ENCODE measurements at regions not wholly inside any gene's neighbourhood (a gene's known extent, or its start where the extent isn't known, plus 50 kb on each side); places are given as distances from the start of the nearest gene placed in this dataset.

DNA sequence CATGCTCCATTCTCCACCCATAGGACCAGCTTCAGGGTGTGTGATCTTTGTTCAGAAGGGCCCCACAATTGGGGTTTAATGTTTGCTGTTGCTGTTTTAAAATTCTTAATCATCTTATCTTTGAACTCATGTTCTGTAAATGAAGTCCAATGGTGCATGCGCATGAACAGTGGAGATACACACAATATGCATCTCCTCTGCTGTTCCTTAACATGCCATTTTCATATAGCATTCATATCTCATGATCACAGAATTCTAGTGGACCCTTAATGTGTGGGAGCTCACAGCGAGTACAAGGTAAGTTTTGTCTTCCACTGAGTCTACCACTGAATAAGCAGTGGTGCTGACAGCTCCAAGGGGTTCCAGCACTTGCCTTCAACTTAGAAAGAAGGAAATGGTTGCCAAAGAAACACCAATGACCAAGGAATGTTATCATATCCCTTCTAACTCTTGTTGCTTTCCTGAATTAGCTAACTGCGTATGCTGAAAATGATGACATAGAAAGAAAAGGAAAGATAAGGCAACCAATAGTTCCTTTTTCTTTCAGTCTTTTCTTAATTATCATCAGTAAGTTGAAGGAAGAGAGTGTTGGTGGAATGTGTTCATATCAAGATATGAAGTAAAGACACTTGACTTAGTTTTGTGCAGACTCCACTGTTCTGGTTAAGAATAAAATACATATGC lies 149.3 kb upstream of the FOXN2 start:
- Histone ChIP-seq H3K4me3 (peak overlapping the region; percentile 58), H3K36me3 (ENCODE audit: insufficient read depth, low read length) (no peaks in the 10 kb centered on the region), H3K9me3 (ENCODE audit: low read depth, low read length) (no peaks in the 10 kb centered on the region), H3K9ac (ENCODE audit: insufficient read length) (no peak overlapping the region), H3K27ac (peak overlapping the region; percentile 84)
- no peak for DNase-seq (ENCODE audit: low read depth, low spot score)
- no peak for TF ChIP-seq FOXP2 (optimal IDR thresholded peaks at IDR 0.05; ENCODE audit: control extremely low read depth, extremely low read length, insufficient read depth)

DNA sequence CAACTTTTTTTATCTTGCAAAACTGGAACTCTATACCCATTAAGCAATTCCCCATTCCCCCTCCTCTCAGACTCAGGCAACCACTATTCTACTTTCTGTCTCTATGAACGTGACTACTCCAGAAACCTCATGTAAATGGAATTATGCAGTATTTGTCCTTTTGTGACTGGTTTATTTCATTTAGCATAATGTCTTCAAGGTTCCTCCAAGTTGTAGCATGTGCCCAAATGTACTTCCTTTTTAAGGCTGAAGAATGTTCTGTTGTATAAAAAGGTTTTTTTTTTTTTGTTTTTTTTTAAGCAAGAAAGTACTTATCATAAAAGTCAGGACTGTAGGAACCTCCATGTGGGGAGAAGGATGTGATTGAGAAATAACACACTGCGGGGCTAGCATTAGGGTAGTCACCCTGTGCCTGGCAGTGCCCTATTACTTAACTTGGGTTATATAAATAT lies 145.3 kb upstream of the FOXN2 start:
- H3K9ac ChIP-seq (ENCODE audit: insufficient read length) = no peak overlapping the region
- no peak overlapping the region for H3K4me3 ChIP-seq
- TF ChIP-seq POLR2AphosphoS5 (IDR thresholded peaks at IDR 0.05; ENCODE audit: borderline replicate concordance, low read depth, low read length) (no peak), FOXP2 (optimal IDR thresholded peaks at IDR 0.05; ENCODE audit: control extremely low read depth, extremely low read length, insufficient read depth) (no peak), EZH2 (IDR thresholded peaks at IDR 0.05) (no peak)
- no peak for DNase-seq (ENCODE audit: low read depth, low spot score)
- H3K9me3 ChIP-seq (ENCODE audit: low read depth, low read length) = no peaks in the 10 kb centered on the region
- H3K27ac ChIP-seq = no peak overlapping the region
- no peaks in the 10 kb centered on the region for H3K36me3 ChIP-seq (ENCODE audit: insufficient read depth, low read length)

DNA sequence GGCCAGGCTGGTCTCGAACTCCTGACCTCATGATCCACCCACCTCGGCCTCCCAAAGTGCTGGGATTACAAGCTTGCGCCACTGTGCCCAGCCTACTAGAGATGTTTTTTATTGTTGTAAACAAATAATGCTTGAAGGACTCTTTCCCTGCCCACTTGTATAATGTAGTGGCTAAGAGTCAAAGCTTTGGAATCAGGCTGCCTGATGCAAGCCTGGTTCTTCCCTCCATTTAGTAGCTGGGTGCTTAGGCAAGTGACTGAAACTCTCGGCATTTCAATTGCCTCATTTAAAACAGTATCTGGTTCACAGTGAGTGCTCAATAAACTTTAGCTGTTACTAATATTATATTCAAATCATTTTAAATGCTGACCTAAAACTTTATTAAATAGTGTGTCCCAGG lies 144.2 kb upstream of the FOXN2 start:
- Histone ChIP-seq H3K4me3 (no peak overlapping the region), H3K27ac (no peak overlapping the region), H3K36me3 (ENCODE audit: insufficient read depth, low read length) (no peaks in the 10 kb centered on the region), H3K9ac (ENCODE audit: insufficient read length) (no peak overlapping the region), H3K9me3 (ENCODE audit: low read depth, low read length) (no peaks in the 10 kb centered on the region)
- TF ChIP-seq POLR2AphosphoS5 (IDR thresholded peaks at IDR 0.05; ENCODE audit: borderline replicate concordance, low read depth, low read length) (no peak), FOXP2 (optimal IDR thresholded peaks at IDR 0.05; ENCODE audit: control extremely low read depth, extremely low read length, insufficient read depth) (no peak), EZH2 (IDR thresholded peaks at IDR 0.05) (no peak)
- DNase-seq (ENCODE audit: low read depth, low spot score) = no peak

DNA sequence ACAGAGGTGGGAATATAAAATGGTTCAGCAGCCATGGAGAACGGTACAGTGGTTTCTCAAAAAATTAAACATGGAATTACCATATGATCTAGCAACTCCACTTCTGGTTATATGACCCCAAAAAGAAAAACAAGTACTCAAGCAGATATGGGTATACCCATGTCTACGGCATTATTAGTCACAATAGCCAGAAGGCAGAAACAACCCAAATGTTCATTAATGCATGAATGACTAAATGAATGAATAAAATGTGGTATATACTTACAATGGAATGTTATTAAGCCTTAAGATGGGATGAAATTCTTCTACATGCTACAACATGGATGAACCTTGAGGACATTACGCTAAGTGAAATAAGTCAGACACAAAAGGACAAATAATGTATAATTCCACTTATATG lies 141.3 kb upstream of the FOXN2 start:
- Histone ChIP-seq H3K4me3 (no peak overlapping the region), H3K36me3 (ENCODE audit: insufficient read depth, low read length) (no peaks in the 10 kb centered on the region), H3K9me3 (ENCODE audit: low read depth, low read length) (no peaks in the 10 kb centered on the region), H3K27ac (no peak overlapping the region), H3K9ac (ENCODE audit: insufficient read length) (no peak overlapping the region)
- TF ChIP-seq FOXP2 (optimal IDR thresholded peaks at IDR 0.05; ENCODE audit: control extremely low read depth, extremely low read length, insufficient read depth) = no peak
- TF ChIP-seq EZH2 (IDR thresholded peaks at IDR 0.05) = no peak
- TF ChIP-seq POLR2AphosphoS5 (IDR thresholded peaks at IDR 0.05; ENCODE audit: borderline replicate concordance, low read depth, low read length) = no peak
- no peak for DNase-seq (ENCODE audit: low read depth, low spot score)

DNA sequence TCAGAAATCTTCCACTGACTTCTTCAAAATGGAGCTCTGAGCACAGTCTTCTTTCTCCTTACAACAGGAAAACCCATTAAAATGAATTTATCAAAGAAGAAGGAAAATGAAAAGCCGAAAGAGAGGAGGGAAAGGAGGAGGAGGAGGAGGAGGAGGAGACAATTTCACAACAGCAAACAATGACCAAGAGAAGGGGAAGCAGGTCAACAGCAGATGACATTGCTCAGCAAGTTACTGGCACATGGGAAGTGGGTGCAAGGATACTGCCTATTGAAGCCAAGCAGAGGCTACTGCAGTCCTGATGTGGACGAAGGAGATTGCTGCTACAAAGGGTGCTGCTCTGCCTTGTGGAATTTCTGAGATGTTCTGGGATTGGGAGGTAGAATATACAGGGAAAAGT lies 140.0 kb upstream of the FOXN2 start:
- TF ChIP-seq FOXP2 (optimal IDR thresholded peaks at IDR 0.05; ENCODE audit: control extremely low read depth, extremely low read length, insufficient read depth) = no peak
- TF ChIP-seq POLR2AphosphoS5 (IDR thresholded peaks at IDR 0.05; ENCODE audit: borderline replicate concordance, low read depth, low read length) = no peak
- no peak for TF ChIP-seq EZH2 (IDR thresholded peaks at IDR 0.05)
- Histone ChIP-seq H3K9me3 (ENCODE audit: low read depth, low read length) (no peaks in the 10 kb centered on the region), H3K4me3 (no peak overlapping the region), H3K36me3 (ENCODE audit: insufficient read depth, low read length) (no peaks in the 10 kb centered on the region), H3K9ac (ENCODE audit: insufficient read length) (no peak overlapping the region), H3K27ac (no peak overlapping the region)
- DNase-seq (ENCODE audit: low read depth, low spot score) = no peak

DNA sequence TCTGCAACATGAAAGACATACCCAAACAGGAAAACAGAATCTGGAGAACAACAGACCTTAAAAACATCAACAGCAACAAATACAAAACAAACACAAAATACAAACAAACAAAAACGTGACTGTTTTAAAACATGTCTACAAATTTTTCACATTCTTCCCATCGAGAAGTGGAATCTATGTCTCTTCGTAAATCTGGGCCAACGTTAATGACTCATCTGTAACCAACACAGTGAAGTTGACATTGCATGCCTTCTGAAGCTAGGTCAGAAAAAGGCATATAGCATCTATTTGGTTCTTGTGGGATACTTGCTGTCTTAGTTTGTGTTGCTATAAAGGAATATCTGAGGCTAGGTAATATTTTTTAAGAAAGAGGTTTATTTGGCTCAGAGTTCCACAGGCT lies 139.2 kb upstream of the FOXN2 start:
- Histone ChIP-seq H3K27ac (no peak overlapping the region), H3K36me3 (ENCODE audit: insufficient read depth, low read length) (no peaks in the 10 kb centered on the region), H3K4me3 (no peak overlapping the region), H3K9ac (ENCODE audit: insufficient read length) (no peak overlapping the region), H3K9me3 (ENCODE audit: low read depth, low read length) (no peaks in the 10 kb centered on the region)
- DNase-seq (ENCODE audit: low read depth, low spot score) = no peak
- TF ChIP-seq EZH2 (IDR thresholded peaks at IDR 0.05) = no peak
- no peak for TF ChIP-seq FOXP2 (optimal IDR thresholded peaks at IDR 0.05; ENCODE audit: control extremely low read depth, extremely low read length, insufficient read depth)
- no peak for TF ChIP-seq POLR2AphosphoS5 (IDR thresholded peaks at IDR 0.05; ENCODE audit: borderline replicate concordance, low read depth, low read length)

DNA sequence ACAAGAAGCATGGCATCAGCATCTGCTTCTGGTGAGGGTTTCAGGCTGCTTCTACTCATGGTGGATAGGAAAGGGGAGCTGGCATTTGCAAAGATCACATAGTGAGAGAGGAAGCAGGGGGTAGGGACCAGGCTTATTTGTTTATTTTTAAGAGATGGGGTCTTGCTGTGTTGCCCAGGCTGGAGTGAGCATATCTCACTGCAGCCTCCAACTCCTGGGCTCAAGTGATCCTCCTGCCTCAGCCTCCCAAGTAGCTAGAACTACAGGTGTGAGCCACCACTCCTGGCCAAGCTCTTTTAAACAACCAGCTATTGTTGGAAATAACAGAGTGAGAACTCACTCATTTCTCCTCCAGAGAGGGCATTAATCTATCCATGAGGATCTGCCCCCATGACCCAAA lies 138.8 kb upstream of the FOXN2 start:
- H3K27ac ChIP-seq = no peak overlapping the region
- no peak for TF ChIP-seq FOXP2 (optimal IDR thresholded peaks at IDR 0.05; ENCODE audit: control extremely low read depth, extremely low read length, insufficient read depth)
- no peak for TF ChIP-seq POLR2AphosphoS5 (IDR thresholded peaks at IDR 0.05; ENCODE audit: borderline replicate concordance, low read depth, low read length)
- no peak for TF ChIP-seq EZH2 (IDR thresholded peaks at IDR 0.05)
- H3K4me3 ChIP-seq = no peak overlapping the region
- no peak overlapping the region for H3K9ac ChIP-seq (ENCODE audit: insufficient read length)
- H3K9me3 ChIP-seq (ENCODE audit: low read depth, low read length) = no peaks in the 10 kb centered on the region
- no peaks in the 10 kb centered on the region for H3K36me3 ChIP-seq (ENCODE audit: insufficient read depth, low read length)
- no peak for DNase-seq (ENCODE audit: low read depth, low spot score)

DNA sequence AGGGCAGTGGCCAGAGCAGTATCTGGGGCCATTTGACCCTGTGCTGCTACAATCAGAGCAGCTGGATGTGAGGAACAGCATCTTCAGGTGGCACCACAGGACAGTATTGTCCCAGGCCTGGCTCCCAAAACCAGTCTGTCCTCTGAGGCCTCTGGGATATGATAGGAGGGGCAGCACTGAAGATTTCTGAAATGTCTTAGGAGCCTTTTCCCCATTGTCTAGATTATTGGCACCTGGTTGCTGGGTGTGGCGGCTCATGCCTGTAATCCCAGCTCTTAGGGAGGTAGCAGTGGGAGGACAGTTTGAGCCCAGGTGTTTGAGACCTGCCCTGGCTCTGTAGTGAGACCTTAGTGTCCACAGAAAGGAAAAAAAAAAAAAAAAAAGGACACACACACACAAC lies 137.6 kb upstream of the FOXN2 start:
- no peak for TF ChIP-seq EZH2 (IDR thresholded peaks at IDR 0.05)
- no peak for TF ChIP-seq POLR2AphosphoS5 (IDR thresholded peaks at IDR 0.05; ENCODE audit: borderline replicate concordance, low read depth, low read length)
- no peak for TF ChIP-seq FOXP2 (optimal IDR thresholded peaks at IDR 0.05; ENCODE audit: control extremely low read depth, extremely low read length, insufficient read depth)
- Histone ChIP-seq H3K36me3 (ENCODE audit: insufficient read depth, low read length) (no peaks in the 10 kb centered on the region), H3K4me3 (no peak overlapping the region), H3K27ac (no peak overlapping the region), H3K9me3 (ENCODE audit: low read depth, low read length) (no peaks in the 10 kb centered on the region), H3K9ac (ENCODE audit: insufficient read length) (no peak overlapping the region)
- no peak for DNase-seq (ENCODE audit: low read depth, low spot score)

DNA sequence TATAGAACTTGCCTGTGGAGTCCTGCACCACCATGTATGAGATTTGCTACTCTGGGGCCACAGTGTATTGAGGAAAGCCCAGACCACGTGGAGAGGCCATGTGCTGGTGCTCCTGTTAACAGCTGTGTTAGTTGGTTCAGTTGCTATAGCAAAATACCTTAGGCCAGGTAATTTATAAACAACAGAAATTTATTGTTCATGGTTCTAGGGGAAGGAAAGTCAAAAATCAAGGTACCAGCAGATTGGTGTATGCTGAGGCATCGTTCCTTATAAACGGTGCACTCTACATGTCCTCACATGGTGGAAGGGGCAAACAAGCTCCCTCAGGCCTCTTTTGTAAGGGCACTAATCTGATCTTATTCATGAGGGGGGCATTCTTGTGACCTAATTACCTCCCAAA lies 135.9 kb upstream of the FOXN2 start:
- Histone ChIP-seq H3K36me3 (ENCODE audit: insufficient read depth, low read length) (no peaks in the 10 kb centered on the region), H3K4me3 (no peak overlapping the region), H3K27ac (no peak overlapping the region), H3K9ac (ENCODE audit: insufficient read length) (no peak overlapping the region), H3K9me3 (ENCODE audit: low read depth, low read length) (no peaks in the 10 kb centered on the region)
- DNase-seq (ENCODE audit: low read depth, low spot score) = no peak
- TF ChIP-seq EZH2 (IDR thresholded peaks at IDR 0.05) (no peak), FOXP2 (optimal IDR thresholded peaks at IDR 0.05; ENCODE audit: control extremely low read depth, extremely low read length, insufficient read depth) (no peak), POLR2AphosphoS5 (IDR thresholded peaks at IDR 0.05; ENCODE audit: borderline replicate concordance, low read depth, low read length) (no peak)

Data from SK-N-MC (cell line).